OCI-LY3 (cell line): ENCODE measurements at regions not wholly inside any gene's neighbourhood (a gene's known extent, or its start where the extent isn't known, plus 50 kb on each side); places are given as distances from the start of the nearest gene placed in this dataset.

Experiments used
- H2AFZ ChIP-seq: fragments of 200-600, 300-600 bp; shearing (Covaris generic); 2 replicates; pipeline ENCODE4 v1.6.0; 2014; ENCODE audit warnings: antibody characterized with exemption, low read depth, low read length
- H3K27ac ChIP-seq: fragments of 200-600, 300-600 bp; sonication (generic); 2 replicates; pipeline ENCODE4 v1.5.1; 2014; ENCODE audit warnings: mild to moderate bottlenecking, low read length, moderate library complexity, mixed read lengths
- H3K27me3 ChIP-seq: fragments of 200-600, 300-600 bp; sonication (generic); 2 replicates; pipeline ENCODE4 v1.6.1; 2014; ENCODE audit warnings: low read depth, low read length, mixed read lengths
- H3K36me3 ChIP-seq: fragments of 200-600, 300-600 bp; sonication (generic); replicated peaks from 2 replicates; pipeline ENCODE3; 2014; ENCODE audit warnings: low read depth, low read length, mixed read lengths
- H3K4me1 ChIP-seq: fragments of 300-600, 200-600 bp; sonication (generic); 2 replicates; pipeline ENCODE4 v1.6.1; 2014; ENCODE audit warnings: low read length, mixed read lengths
- H3K4me2 ChIP-seq: fragments of 200-600, 300-600 bp; sonication (generic); 2 replicates; pipeline ENCODE4 v1.6.1; 2014; ENCODE audit warnings: low read length, mixed read lengths
- H3K4me3 ChIP-seq: fragments of 300-600, 200-600 bp; sonication (generic); 2 replicates; pipeline ENCODE4 v1.5.1; 2014; ENCODE audit warnings: antibody characterized with exemption, mild to moderate bottlenecking, low read length, moderate library complexity
- H3K79me2 ChIP-seq: fragments of 300-600, 200-600 bp; shearing (Covaris generic); 2 replicates; pipeline ENCODE4 v1.6.1; 2014; ENCODE audit warnings: mild to moderate bottlenecking, low read length, mixed read lengths
- H3K9ac ChIP-seq: fragments of 300-600, 200-600 bp; shearing (Covaris generic); 2 replicates; pipeline ENCODE4 v1.6.0; 2014; ENCODE audit warnings: mild to moderate bottlenecking, low read length, moderate library complexity
- H3K9me3 ChIP-seq: fragments of 200-600, 300-600 bp; shearing (Covaris generic); 2 replicates; pipeline ENCODE4 v1.6.1; 2014; ENCODE audit warnings: low read length, mixed read lengths; ENCODE audit not compliant: insufficient read depth
- H4K20me1 ChIP-seq: fragments of 200-600, 300-600 bp; sonication (generic); 2 replicates; pipeline ENCODE4 v1.6.1; 2016; ENCODE audit warnings: low read length, mixed read lengths; ENCODE audit not compliant: insufficient read depth
- CTCF ChIP-seq: fragments of 200-600, 300-600 bp; sonication (generic); IDR thresholded peaks from 2 replicates; pipeline ENCODE4 v1.5.1; 2014; ENCODE audit warnings: antibody characterized with exemption, low read length, low read depth
- EZH2phosphoT487 ChIP-seq: fragments of 200-600 bp; shearing (Covaris generic); IDR thresholded peaks from 2 replicates; pipeline ENCODE4 v1.6.1; 2018; ENCODE audit warnings: antibody characterized with exemption, mixed run types, low read depth

GRCh38 chr15:54998661-54999060, 198.1 kb downstream of the RSL24D1 start:
- H3K36me3 ChIP-seq: no peaks in the 10 kb centered on the region
- no peak overlapping the region for H3K27ac ChIP-seq
- H3K4me3 ChIP-seq: no peak overlapping the region
- H3K4me1 ChIP-seq: no peaks in the 10 kb centered on the region
- TF ChIP-seq EZH2phosphoT487 (no peak), CTCF (no peak)
- H4K20me1 ChIP-seq: no peaks in the 10 kb centered on the region
- H3K27me3 ChIP-seq: no peaks in the 10 kb centered on the region
- H2AFZ ChIP-seq: no peak overlapping the region
- H3K79me2 ChIP-seq: no peaks in the 10 kb centered on the region
- H3K9ac ChIP-seq: no peak overlapping the region
- H3K9me3 ChIP-seq: no peaks in the 10 kb centered on the region
- no peak overlapping the region for H3K4me2 ChIP-seq

GRCh38 chr15:54990793-54991192, 205.9 kb downstream of the RSL24D1 start:
- Histone ChIP-seq H3K79me2 (no peaks in the 10 kb centered on the region), H3K4me1 (no peaks in the 10 kb centered on the region), H3K9me3 (no peaks in the 10 kb centered on the region), H2AFZ (no peak overlapping the region), H4K20me1 (no peaks in the 10 kb centered on the region), H3K36me3 (no peaks in the 10 kb centered on the region), H3K9ac (no peak overlapping the region), H3K4me3 (no peak overlapping the region), H3K27me3 (no peaks in the 10 kb centered on the region), H3K4me2 (no peak overlapping the region), H3K27ac (no peak overlapping the region)
- TF ChIP-seq CTCF (no peak), EZH2phosphoT487 (no peak)

- Histone ChIP-seq H3K27ac (no peak overlapping the region), H3K27me3 (no peaks in the 10 kb centered on the region), H3K9me3 (no peaks in the 10 kb centered on the region), H3K4me2 (no peak overlapping the region), H3K4me3 (no peak overlapping the region), H3K36me3 (no peaks in the 10 kb centered on the region), H2AFZ (no peak overlapping the region), H4K20me1 (no peaks in the 10 kb centered on the region), H3K9ac (no peak overlapping the region), H3K4me1 (no peaks in the 10 kb centered on the region), H3K79me2 (no peaks in the 10 kb centered on the region)
- no peak for TF ChIP-seq CTCF
- no peak for TF ChIP-seq EZH2phosphoT487
These were observed 208.9 kb downstream of the RSL24D1 start for GRCh38 chr15:54987881-54988280.

GRCh38 chr15:54979964-54980363, 216.8 kb downstream of the RSL24D1 start:
- Histone ChIP-seq H3K4me2 (no peak overlapping the region), H3K27me3 (no peaks in the 10 kb centered on the region), H3K79me2 (no peaks in the 10 kb centered on the region), H4K20me1 (no peaks in the 10 kb centered on the region), H3K4me1 (no peaks in the 10 kb centered on the region), H3K9ac (no peak overlapping the region), H2AFZ (no peak overlapping the region), H3K27ac (no peak overlapping the region), H3K36me3 (no peaks in the 10 kb centered on the region), H3K9me3 (no peaks in the 10 kb centered on the region), H3K4me3 (no peak overlapping the region)
- TF ChIP-seq CTCF (no peak), EZH2phosphoT487 (no peak)
